A549 (cell line): ENCODE measurements at regions not wholly inside any gene's neighbourhood (a gene's known extent, or its start where the extent isn't known, plus 50 kb on each side); places are given as distances from the start of the nearest gene placed in this dataset.
A peak's percentile ranks its signal among the peaks of the same experiment; 100 is the strongest.

Experiments
- ATAC-seq, 2 experiments: fragments of 200-7000 bp in 1 of 2; fragments of >200 bp in 1 of 2; cut with Nextera tagmentation in 1 of 2; cut with Tn5 transposase in 1 of 2; 3 replicates each; pipeline versions ENCODE4 v1.8.0 to v1.9.1; 2018 to 2020; ENCODE audit warnings: mild to moderate bottlenecking in 1 of 2, moderate library complexity in 1 of 2
- CTCF ChIA-PET: fragments of 300-600 bp; sonication (Branson Sonifier 250); formaldehyde crosslinking; extraction: SDS; loops from one replicate; lab custom pipeline; 2021; ENCODE audit warnings: antibody characterized with exemption, inconsistent platforms; lab: Yijun Ruan, JAX
- POLR2A ChIA-PET: fragments of 350-600 bp; formaldehyde crosslinking; extraction: SDS; loops from one replicate; lab custom pipeline; 2021; ENCODE audit warnings: antibody characterized with exemption, inconsistent platforms; lab: Yijun Ruan, JAX
- DNase-seq, 2 experiments: peaks; one replicate each; pipeline versions ENCODE4 v3.0.0 to v3.0.0-alpha.2; 2011 to 2016; ENCODE audit warnings: low read depth in 1 of 2, low spot score in 1 of 2
- FAIRE-seq: peaks from 2 replicates; lab custom pipeline; 2011; peaks lifted over from hg19 to GRCh38; lab: Jason Lieb, UNC
- H3K27ac ChIP-seq, 2 experiments: fragments of >200 bp; sonication (Bioruptor Twin); formaldehyde crosslinking; 3 replicates each; pipeline ENCODE4 v1.5.1; 2016 to 2017
- H3K4me1 ChIP-seq: fragments of >200 bp; sonication (Bioruptor Twin); formaldehyde crosslinking; 3 replicates; pipeline ENCODE4 v1.6.1; 2016
- H3K4me2 ChIP-seq: fragments of >200 bp; sonication (Bioruptor Twin); formaldehyde crosslinking; 3 replicates; pipeline ENCODE4 v1.6.1; 2016
- H3K4me3 ChIP-seq: fragments of >200 bp; sonication (Bioruptor Twin); formaldehyde crosslinking; 3 replicates; pipeline ENCODE4 v1.5.1; 2016
- H3K9me3 ChIP-seq: fragments of >200 bp; sonication (Bioruptor Twin); formaldehyde crosslinking; 3 replicates; pipeline ENCODE4 v1.6.1; 2016
- CBX2 ChIP-seq: fragments of 200-600 bp; sonication (generic); IDR thresholded peaks from 2 replicates; pipeline ENCODE4 v1.6.1; 2016; ENCODE audit warnings: low read depth, mild to moderate bottlenecking, borderline replicate concordance
- CBX8 ChIP-seq: fragments of 200-600 bp; sonication (generic); IDR thresholded peaks from 2 replicates; pipeline ENCODE4 v1.6.1; 2016
- CEBPB ChIP-seq, 2 experiments: fragments of >200 bp in 1 of 2; sonication (Bioruptor Twin) in 1 of 2; formaldehyde crosslinking in 1 of 2; IDR thresholded peaks; 2 replicates each; pipeline ENCODE4 v1.6.1; 2012 to 2016
- EHF ChIP-seq: fragments of 250-450 bp; sonication (Bioruptor Pico); IDR thresholded peaks from 2 replicates; pipeline ENCODE4 v1.5.0; 2020; ENCODE audit warnings: mild to moderate bottlenecking
- EP300 ChIP-seq, 2 experiments: fragments of >200 bp; sonication (Bioruptor Twin); formaldehyde crosslinking; IDR thresholded peaks; 2 replicates in 1 of 2; 3 replicates in 1 of 2; pipeline ENCODE4 v1.6.1; 2016 to 2017
- FOSL2 ChIP-seq, 2 experiments: fragments of 450-650 bp in 1 of 2; fragments of >200 bp in 1 of 2; sonication (Bioruptor Twin) in 1 of 2; formaldehyde crosslinking; IDR thresholded peaks; 2 replicates each; pipeline versions ENCODE4 v1.5.0 to v1.6.1; 2016 to 2020; ENCODE audit warnings: mild to moderate bottlenecking in 1 of 2, moderate library complexity in 1 of 2
- FOXS1 ChIP-seq: fragments of 250-450 bp; sonication (Bioruptor Pico); IDR thresholded peaks from 2 replicates; pipeline ENCODE4 v1.5.0; 2020; ENCODE audit warnings: mild to moderate bottlenecking, moderate library complexity
- HMGXB4 ChIP-seq: fragments of 250-450 bp; sonication (Bioruptor Pico); IDR thresholded peaks from 2 replicates; pipeline ENCODE4 v1.5.0; 2021; ENCODE audit warnings: mild to moderate bottlenecking, moderate library complexity, borderline replicate concordance
- HOXA7 ChIP-seq: fragments of 250-450 bp; sonication (Bioruptor Pico); IDR thresholded peaks from 2 replicates; pipeline ENCODE4 v1.5.0; 2020; ENCODE audit warnings: mild to moderate bottlenecking, moderate library complexity
- HOXB5 ChIP-seq: fragments of 250-450 bp; sonication (Bioruptor Pico); IDR thresholded peaks from 2 replicates; pipeline ENCODE4 v1.5.0; 2020; ENCODE audit warnings: mild to moderate bottlenecking, moderate library complexity
- KDM1A ChIP-seq: fragments of 200-600 bp; sonication (generic); IDR thresholded peaks from 2 replicates; pipeline ENCODE4 v1.6.1; 2016; ENCODE audit warnings: low read depth, mild to moderate bottlenecking
- NFE2L2 ChIP-seq: fragments of 150-350 bp; conservative IDR thresholded peaks from 2 replicates; pipeline ENCODE4 v1.6.1; 2014; ENCODE audit warnings: low read length
- NR3C1 ChIP-seq: fragments of >200 bp; sonication (Bioruptor Twin); formaldehyde crosslinking; IDR thresholded peaks from 3 replicates; pipeline ENCODE4 v1.6.1; 2017
- PHF8 ChIP-seq: fragments of 200-600 bp; sonication (generic); IDR thresholded peaks from 2 replicates; pipeline ENCODE4 v1.6.1; 2016; ENCODE audit warnings: low read depth, mild to moderate bottlenecking, antibody characterized with exemption, moderate library complexity, borderline replicate concordance
- POLR2A ChIP-seq: IDR thresholded peaks from 2 replicates; pipeline ENCODE4 v1.6.1; 2012; ENCODE audit warnings: mild to moderate bottlenecking, low read length
- RAD21 ChIP-seq, 2 experiments: fragments of >200 bp in 1 of 2; sonication (Bioruptor Twin) in 1 of 2; formaldehyde crosslinking in 1 of 2; IDR thresholded peaks in 1 of 2; conservative IDR thresholded peaks in 1 of 2; 2 replicates in 1 of 2; 3 replicates in 1 of 2; pipeline ENCODE4 v1.6.1; 2012 to 2018; ENCODE audit warnings: inconsistent platforms in 1 of 2
- REST ChIP-seq: fragments of 200-600 bp; sonication (generic); IDR thresholded peaks from 2 replicates; pipeline ENCODE4 v1.6.1; 2016; ENCODE audit warnings: antibody characterized with exemption, mild to moderate bottlenecking, moderate library complexity
- RFX5 ChIP-seq: fragments of 450-650 bp; IDR thresholded peaks from 2 replicates; pipeline ENCODE4 v1.7.1; 2014; ENCODE audit warnings: antibody characterized with exemption, mild to moderate bottlenecking, moderate library complexity
- TFCP2L1 ChIP-seq: fragments of 250-450 bp; sonication (Bioruptor Pico); IDR thresholded peaks from 2 replicates; pipeline ENCODE4 v1.5.0; 2021; ENCODE audit warnings: mild to moderate bottlenecking
- ZC3H11A ChIP-seq: fragments of 450-650 bp; IDR thresholded peaks from 2 replicates; pipeline ENCODE4 v1.6.1; 2014; ENCODE audit warnings: antibody characterized with exemption, mild to moderate bottlenecking
- ZNF302 ChIP-seq: fragments of 250-450 bp; sonication (Bioruptor Pico); IDR thresholded peaks from 2 replicates; pipeline ENCODE4 v1.9.0; 2021; ENCODE audit warnings: inconsistent platforms, mild to moderate bottlenecking, moderate library complexity
- ZSCAN20 ChIP-seq: fragments of 250-450 bp; sonication (Bioruptor Pico); IDR thresholded peaks from 2 replicates; pipeline ENCODE4 v1.8.0; 2022; ENCODE audit warnings: mild to moderate bottlenecking, moderate library complexity
- WGBS: methylation state at CpG from one replicate; pipeline ENCODE4 v1.1.6; 2017; ENCODE audit errors: missing lambda C conversion rate; 5-methylcytosine and 5-hydroxymethylcytosine counted together
- TF ChIP-seq, protein P1 (sequence below): IDR thresholded peaks from 2 replicates; pipeline ENCODE4 v1.6.1; 2012
- TF ChIP-seq, protein P2 (sequence below): IDR thresholded peaks from 2 replicates; pipeline ENCODE4 v1.6.1; 2012
- TF ChIP-seq, protein P3 (sequence below): fragments of 150-350 bp; IDR thresholded peaks from 2 replicates; pipeline ENCODE4 v1.6.1; 2014; ENCODE audit warnings: low read depth, mild to moderate bottlenecking, low read length
- TF ChIP-seq, protein P4 (sequence below): fragments of >200 bp; sonication (Bioruptor Twin); formaldehyde crosslinking; IDR thresholded peaks from 3 replicates; pipeline ENCODE4 v1.5.1; 2016
- TF ChIP-seq, protein P5 (sequence below): IDR thresholded peaks from 2 replicates; pipeline ENCODE4 v1.6.1; 2012; ENCODE audit warnings: low read depth, borderline replicate concordance

DNA sequence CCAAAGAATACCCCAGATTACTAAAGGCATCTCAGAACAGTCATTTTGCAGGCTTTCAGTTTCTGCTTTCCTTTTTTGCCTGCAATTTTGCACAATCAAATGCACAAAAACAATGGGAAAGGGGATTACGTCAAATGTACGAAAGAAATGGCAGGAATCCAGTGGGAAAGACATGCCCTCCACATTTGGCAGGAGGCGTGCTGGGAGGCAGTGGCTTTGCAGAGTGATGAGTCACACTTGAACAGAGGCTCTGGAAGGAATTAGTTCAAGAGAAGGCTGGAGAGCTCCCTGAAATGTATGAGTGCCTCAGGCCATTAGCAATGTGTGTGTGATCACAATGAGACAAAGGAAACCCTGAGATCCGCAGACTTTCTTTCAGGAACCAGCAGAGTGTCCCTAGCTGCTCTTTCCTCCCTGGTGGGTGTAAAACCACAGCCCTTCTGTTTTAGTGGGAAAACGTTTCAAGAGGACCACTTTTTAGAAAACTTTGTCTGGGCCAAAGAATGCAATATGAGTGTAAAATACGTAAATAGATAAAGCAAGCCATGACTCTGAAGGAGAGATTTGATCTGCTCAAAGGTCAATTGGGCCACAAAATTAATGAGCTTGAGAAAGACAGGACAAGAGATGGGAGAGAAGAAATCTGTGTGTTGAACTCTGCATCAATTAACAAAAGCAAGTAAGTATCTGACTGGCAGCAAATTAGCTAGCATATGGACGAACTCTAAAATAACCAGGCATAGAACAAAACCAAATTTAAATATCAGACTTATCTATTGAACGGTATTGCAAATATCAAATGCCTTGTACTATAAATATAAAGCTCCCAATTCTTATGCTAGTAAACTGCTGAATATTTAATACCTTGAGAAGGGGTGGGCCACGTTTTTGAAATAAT lies 155.4 kb upstream of the PDE3A start:
- Histone ChIP-seq H3K4me3 (0 out of 3 replicates have a peak overlapping the region, but pooled peaks have one; percentile 15), H3K4me2 (peak overlapping the region; percentile 79), H3K4me1 (peaks cover 38% of the 10 kb centered on the region), H3K27ac (peak overlapping the region; percentile 82 to 87), H3K9me3 (peaks cover 32% of the 10 kb centered on the region)
- FAIRE-seq (peak; percentile 97), DNase-seq (peak; percentile 74 to 98), ATAC-seq (peak; percentile 100)
- ChIA-PET CTCF (interaction anchor here (0.6 to 1.7 kb wide), 2 partner anchors 11 to 14 kb away, joined by 3 to 5 read pairs; no protein-coding TSS in a partner anchor), POLR2A (no interaction called here)
- WGBS = 9% methylated on average over 9 of the region's 9 CpGs
- TF ChIP-seq ZSCAN20 (CRISPR knock-in tag) (no peak), EHF (CRISPR knock-in tag) (no peak), REST (peak; percentile 57), ZNF302 (CRISPR knock-in tag) (no peak), NFE2L2 (no peak), FOXS1 (CRISPR knock-in tag) (no peak), RFX5 (no peak), PHF8 (no peak), RAD21 (conservative IDR thresholded peaks at IDR 0.05 in 1 of 2, IDR thresholded peaks at IDR 0.05 in 1 of 2) (peak; percentile 27 to 55; a peak in 4 of 5 replicates), NR3C1 (no peak), TFCP2L1 (CRISPR knock-in tag) (no peak), CBX8 (no peak), KDM1A (no peak), HOXA7 (CRISPR knock-in tag) (no peak), CBX2 (no peak), FOSL2 (IDR thresholded peaks at IDR 0.05) (peak; percentile 84), FOSL2 (CRISPR knock-in tag; IDR thresholded peaks at IDR 0.05) (peak; percentile 98), ZC3H11A (no peak), POLR2A (no peak), EP300 (IDR thresholded peaks at IDR 0.05) (peak; percentile 75 to 76; a peak in 3 of 5 replicates), HMGXB4 (no peak), CEBPB (IDR thresholded peaks at IDR 0.05) (peak; percentile 81 to 86), HOXB5 (CRISPR knock-in tag) (no peak)
- TF ChIP-seq, protein P1, sequence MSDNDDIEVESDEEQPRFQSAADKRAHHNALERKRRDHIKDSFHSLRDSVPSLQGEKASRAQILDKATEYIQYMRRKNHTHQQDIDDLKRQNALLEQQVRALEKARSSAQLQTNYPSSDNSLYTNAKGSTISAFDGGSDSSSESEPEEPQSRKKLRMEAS = peak; percentile 90
- TF ChIP-seq, protein P2, sequence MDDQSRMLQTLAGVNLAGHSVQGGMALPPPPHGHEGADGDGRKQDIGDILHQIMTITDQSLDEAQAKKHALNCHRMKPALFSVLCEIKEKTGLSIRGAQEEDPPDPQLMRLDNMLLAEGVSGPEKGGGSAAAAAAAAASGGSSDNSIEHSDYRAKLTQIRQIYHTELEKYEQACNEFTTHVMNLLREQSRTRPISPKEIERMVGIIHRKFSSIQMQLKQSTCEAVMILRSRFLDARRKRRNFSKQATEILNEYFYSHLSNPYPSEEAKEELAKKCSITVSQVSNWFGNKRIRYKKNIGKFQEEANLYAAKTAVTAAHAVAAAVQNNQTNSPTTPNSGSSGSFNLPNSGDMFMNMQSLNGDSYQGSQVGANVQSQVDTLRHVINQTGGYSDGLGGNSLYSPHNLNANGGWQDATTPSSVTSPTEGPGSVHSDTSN = peak; percentile 22; the same call in 1 of the 2 replicates
- TF ChIP-seq, protein P3, sequence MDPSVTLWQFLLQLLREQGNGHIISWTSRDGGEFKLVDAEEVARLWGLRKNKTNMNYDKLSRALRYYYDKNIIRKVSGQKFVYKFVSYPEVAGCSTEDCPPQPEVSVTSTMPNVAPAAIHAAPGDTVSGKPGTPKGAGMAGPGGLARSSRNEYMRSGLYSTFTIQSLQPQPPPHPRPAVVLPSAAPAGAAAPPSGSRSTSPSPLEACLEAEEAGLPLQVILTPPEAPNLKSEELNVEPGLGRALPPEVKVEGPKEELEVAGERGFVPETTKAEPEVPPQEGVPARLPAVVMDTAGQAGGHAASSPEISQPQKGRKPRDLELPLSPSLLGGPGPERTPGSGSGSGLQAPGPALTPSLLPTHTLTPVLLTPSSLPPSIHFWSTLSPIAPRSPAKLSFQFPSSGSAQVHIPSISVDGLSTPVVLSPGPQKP = no peak
- TF ChIP-seq, protein P4, sequence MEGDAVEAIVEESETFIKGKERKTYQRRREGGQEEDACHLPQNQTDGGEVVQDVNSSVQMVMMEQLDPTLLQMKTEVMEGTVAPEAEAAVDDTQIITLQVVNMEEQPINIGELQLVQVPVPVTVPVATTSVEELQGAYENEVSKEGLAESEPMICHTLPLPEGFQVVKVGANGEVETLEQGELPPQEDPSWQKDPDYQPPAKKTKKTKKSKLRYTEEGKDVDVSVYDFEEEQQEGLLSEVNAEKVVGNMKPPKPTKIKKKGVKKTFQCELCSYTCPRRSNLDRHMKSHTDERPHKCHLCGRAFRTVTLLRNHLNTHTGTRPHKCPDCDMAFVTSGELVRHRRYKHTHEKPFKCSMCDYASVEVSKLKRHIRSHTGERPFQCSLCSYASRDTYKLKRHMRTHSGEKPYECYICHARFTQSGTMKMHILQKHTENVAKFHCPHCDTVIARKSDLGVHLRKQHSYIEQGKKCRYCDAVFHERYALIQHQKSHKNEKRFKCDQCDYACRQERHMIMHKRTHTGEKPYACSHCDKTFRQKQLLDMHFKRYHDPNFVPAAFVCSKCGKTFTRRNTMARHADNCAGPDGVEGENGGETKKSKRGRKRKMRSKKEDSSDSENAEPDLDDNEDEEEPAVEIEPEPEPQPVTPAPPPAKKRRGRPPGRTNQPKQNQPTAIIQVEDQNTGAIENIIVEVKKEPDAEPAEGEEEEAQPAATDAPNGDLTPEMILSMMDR = no peak
- TF ChIP-seq, protein P5, sequence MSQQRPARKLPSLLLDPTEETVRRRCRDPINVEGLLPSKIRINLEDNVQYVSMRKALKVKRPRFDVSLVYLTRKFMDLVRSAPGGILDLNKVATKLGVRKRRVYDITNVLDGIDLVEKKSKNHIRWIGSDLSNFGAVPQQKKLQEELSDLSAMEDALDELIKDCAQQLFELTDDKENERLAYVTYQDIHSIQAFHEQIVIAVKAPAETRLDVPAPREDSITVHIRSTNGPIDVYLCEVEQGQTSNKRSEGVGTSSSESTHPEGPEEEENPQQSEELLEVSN = peak; percentile 59
